ENCODE measurements at regions not wholly inside any gene's neighbourhood (a gene's known extent, or its start where the extent isn't known, plus 50 kb on each side); places are given as distances from the start of the nearest gene placed in this dataset.
"Not testable (repeated sequence)": the region's sequence is repeated elsewhere in the genome, so short reads cannot be mapped to it uniquely, and the experiment has no call there.

DNA sequence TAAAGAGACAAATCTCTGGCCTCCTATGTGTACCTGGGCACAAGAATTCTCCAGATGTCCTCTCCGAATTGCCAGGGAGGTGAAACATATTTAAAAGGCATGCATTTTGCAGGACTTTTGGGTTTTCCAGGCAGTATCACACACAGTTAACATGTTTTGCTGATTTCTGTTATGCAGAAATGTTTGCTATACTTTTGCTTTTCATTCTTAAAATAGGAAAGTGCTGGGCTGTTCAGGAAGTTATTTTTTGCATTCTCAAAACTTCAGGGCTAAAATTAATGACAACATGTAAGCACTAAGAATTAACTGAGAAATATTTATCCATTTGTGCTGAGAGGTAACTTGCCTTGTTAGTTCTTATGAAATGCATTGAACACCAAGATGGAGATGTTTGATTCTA is 390.7 kb upstream of the CTSO start:
- in situ Hi-C loops (cut with HindIII; ENCODE audit: low sequenced_read_pairs) = no loop called here

DNA sequence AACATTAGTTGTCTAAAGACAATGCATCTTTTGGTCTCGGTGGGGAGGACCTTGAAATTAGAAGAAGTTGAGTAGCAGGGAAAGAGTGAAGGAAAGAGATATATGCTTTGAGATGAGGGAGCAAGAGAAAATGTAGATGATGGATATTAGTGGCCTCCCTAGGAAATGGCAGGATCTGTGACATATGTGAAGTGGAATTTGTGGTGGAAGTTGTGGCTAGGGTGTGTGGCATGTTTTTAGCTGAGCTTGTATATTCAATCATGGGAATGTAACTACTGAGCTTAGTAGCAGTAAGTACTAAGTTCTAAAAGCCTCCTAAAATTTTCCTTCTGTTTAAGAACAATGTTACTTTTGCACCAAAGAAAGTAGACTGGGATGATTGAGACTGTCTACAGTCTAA is 382.8 kb upstream of the CTSO start:
- in situ Hi-C loops (cut with HindIII; ENCODE audit: low sequenced_read_pairs) = no loop called here

DNA sequence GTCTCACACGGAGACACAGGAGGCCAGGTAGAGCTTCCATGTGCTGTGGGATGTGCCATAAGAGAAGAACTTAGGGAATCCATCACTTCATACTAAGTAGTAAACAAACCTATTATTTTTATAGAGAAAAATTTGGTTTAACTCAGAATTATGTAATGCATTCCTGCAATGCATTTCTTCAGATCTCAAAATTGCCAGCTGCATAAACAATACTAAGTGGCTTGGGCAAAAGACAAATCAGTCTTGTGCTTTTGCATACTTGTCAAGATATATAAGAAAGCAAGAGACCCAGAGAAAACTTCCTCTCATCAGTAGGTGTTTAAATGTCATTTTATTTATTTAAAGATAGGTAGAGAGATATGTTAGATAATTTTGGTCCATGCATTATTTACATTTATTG is 382.1 kb upstream of the CTSO start:
- in situ Hi-C loops (cut with HindIII; ENCODE audit: low sequenced_read_pairs) = no loop called here

- in situ Hi-C loops (cut with HindIII; ENCODE audit: low sequenced_read_pairs) = no loop called here
These were observed 376.9 kb upstream of the CTSO start for GRCh38 chr4:156330436-156331031.

DNA sequence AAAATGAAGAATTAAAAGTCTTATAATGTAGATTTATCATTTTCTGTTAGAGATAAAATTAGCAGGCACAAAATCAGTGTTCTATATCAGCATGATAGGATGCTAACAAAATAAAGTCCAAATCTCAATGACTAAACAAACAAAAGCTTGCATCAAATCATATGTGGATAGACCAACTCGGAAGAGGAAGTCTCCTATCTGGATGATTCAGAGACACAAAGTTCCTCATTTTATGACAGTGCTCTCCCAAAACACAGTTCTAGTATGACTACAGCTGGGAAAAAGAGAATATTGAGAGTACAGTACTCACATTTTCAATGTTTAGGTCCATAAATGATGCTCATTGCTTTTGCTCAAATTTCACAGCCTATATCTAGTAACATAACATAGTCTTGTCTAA is 376.1 kb upstream of the CTSO start:
- in situ Hi-C loops (cut with HindIII; ENCODE audit: low sequenced_read_pairs) = no loop called here

DNA sequence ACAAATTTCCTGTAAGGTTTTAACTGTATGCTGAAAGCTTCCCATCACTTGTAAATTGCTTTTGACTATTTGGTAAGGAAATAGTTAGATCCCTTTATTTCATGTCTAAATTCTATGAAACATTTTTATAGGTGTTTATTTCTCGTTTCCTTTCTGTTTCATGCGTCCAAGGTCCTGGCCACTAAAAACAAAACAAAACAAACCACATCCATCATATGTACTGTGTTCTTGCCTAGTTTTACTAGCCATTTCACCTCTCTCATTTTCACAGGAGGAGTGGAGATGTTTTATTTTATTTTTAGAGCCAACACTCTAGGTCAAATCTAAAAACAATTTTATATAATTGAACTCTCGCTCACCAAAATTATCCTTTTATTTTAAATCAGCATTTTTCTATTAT is 375.2 kb upstream of the CTSO start:
- in situ Hi-C loops (cut with HindIII; ENCODE audit: low sequenced_read_pairs) = no loop called here

GRCh38 chr4:156326246-156326645 is 372.6 kb upstream of the CTSO start:
- in situ Hi-C loops (cut with HindIII; ENCODE audit: low sequenced_read_pairs) = no loop called here

GRCh38 chr4:156322592-156322991 is 368.9 kb upstream of the CTSO start:
- in situ Hi-C loops (cut with HindIII; ENCODE audit: low sequenced_read_pairs) = no loop called here

- in situ Hi-C loops (cut with HindIII; ENCODE audit: low sequenced_read_pairs) = no loop called here
These were observed 367.5 kb upstream of the CTSO start for GRCh38 chr4:156321203-156321602.

DNA sequence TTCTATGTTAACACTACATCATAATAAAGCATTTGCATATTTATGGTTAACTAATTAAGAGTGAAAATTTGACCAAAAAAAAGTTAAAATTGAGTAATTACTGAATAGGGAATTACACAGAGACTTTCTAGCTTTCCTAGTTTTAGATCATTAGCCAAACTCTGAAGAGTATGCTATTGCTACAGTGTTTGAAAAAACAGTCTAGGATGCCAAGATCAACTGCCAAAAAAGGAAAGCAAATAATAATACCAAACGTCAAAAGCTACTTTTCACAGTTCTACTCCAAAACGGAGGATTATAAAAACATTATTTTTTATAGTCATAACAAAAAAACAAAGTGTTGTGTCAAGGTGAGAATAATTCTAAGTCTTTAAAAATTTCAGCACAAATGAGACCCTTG is 359.8 kb upstream of the CTSO start:
- in situ Hi-C loops (cut with HindIII; ENCODE audit: low sequenced_read_pairs) = no loop called here

- in situ Hi-C loops (cut with HindIII; ENCODE audit: low sequenced_read_pairs) = no loop called here
These were observed 358.7 kb upstream of the CTSO start for GRCh38 chr4:156312261-156312847.

- in situ Hi-C loops (cut with HindIII; ENCODE audit: low sequenced_read_pairs) = no loop called here
These were observed 355.4 kb upstream of the CTSO start for GRCh38 chr4:156309031-156309430.

GRCh38 chr4:156303708-156304107 is 350.0 kb upstream of the CTSO start:
- in situ Hi-C loops (cut with HindIII; ENCODE audit: low sequenced_read_pairs) = no loop called here

DNA sequence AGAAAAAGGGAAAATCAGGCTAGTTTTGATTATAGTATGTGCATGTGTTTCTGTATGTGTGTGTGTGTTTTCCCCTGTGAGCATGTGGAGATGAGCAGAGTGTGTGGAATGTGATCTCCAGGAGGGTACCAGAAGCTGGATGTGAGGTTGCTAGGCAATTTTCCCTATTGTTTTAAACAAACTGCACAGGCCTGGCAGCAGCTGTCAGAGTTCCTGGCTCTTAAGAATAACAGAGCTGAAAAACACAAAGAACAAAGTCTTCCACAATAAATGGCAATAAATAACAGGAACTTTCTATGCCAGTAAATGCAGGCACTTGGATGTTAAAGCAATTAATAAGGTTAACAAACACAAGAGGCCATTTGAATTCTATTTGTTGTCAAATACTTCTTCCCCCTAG is 344.6 kb upstream of the CTSO start:
- in situ Hi-C loops (cut with HindIII; ENCODE audit: low sequenced_read_pairs) = no loop called here

GRCh38 chr4:156295676-156296195 is 342.1 kb upstream of the CTSO start:
- in situ Hi-C loops (cut with HindIII; ENCODE audit: low sequenced_read_pairs) = no loop called here

DNA sequence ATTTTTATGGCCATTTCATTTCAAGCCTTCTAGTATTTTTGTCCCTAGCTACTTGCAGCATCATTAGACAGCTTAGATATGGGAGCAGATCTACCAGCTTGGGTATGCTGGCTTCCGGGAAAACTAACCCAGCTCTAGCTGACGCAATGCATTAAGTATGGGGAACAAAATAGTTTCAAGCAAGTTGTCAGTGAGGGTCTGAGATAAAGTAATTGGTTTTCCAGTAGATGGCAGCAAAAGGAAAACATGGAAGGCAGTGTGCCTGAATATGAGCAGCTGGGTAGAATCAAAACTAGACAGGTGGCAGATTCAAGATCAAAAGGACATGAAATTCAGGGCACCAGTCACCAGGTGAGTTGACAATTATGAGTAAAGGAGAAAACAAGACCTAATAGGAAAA is 340.9 kb upstream of the CTSO start:
- in situ Hi-C loops (cut with HindIII; ENCODE audit: low sequenced_read_pairs) = no loop called here

- in situ Hi-C loops (cut with HindIII; ENCODE audit: low sequenced_read_pairs) = no loop called here
These were observed 340.1 kb upstream of the CTSO start for GRCh38 chr4:156293657-156294297.

- in situ Hi-C loops (cut with HindIII; ENCODE audit: low sequenced_read_pairs) = no loop called here
These were observed 337.7 kb upstream of the CTSO start for GRCh38 chr4:156291317-156291716.

DNA sequence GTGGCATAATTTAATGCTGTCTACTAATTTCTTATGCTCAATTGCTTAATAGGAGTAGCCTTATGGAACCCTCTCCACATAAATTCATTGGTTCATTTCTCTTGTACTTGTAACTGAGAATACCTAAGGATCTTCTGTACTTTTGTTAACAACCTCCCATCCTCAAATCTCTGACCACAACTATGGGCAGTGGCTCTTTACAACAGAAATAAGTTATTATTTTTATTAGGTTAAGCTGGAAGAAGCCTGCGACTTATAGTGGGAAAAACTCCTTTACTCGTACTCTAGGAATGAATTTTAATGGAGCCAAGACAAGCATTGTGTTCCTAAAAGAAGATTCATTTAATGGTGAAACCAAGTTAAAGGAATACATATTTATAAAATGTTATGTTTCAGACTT is 337.1 kb upstream of the CTSO start:
- in situ Hi-C loops (cut with HindIII; ENCODE audit: low sequenced_read_pairs) = no loop called here

GRCh38 chr4:156290026-156290425 is 336.4 kb upstream of the CTSO start:
- in situ Hi-C loops (cut with HindIII; ENCODE audit: low sequenced_read_pairs) = not testable (repeated sequence)

GRCh38 chr4:156280686-156281085 is 327.0 kb upstream of the CTSO start:
- in situ Hi-C loops (cut with HindIII; ENCODE audit: low sequenced_read_pairs) = no loop called here

DNA sequence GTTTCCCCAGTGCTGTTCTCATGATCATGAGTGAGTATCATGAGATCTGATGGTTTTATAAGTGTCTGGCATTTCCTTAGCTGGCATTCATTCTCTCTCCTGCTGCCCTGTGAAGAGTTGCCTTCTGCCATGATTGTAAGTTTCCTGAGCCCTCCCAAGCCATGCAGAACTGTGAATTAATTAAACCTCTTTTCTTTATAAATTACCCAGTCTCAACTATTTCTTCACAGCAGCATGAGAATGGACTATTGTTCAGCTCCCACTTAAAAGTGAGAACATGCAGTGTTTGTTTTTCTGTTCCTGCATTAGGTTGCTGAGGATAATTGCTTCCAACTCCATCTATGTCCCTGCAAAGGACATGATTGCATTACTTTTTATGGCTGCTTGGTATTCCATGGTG is 311.7 kb upstream of the CTSO start:
- in situ Hi-C loops (cut with HindIII; ENCODE audit: low sequenced_read_pairs) = no loop called here

Measured in endothelial cell of hepatic sinusoid (primary cell).